ENCODE measurements at regions not wholly inside any gene's neighbourhood (a gene's known extent, or its start where the extent isn't known, plus 50 kb on each side); places are given as distances from the start of the nearest gene placed in this dataset.

DNA sequence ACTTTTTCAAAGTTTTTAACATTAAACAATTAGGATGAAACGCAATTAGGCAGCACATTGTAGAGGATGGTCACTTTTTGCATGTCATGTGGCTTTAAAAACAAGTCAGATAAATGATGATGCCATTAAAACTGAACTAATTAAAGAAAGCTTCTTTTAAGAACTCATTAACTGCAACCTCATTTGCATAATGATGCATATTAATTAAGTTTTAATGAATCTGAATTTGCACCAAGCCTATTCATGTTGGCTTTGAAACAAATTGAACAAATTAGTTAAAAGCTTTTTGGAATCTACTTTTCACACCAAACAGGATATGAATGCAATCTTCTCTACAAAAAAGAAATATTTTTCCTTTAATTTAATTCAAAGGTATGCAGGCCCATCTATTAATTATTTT is 499.0 kb downstream of the VRK1 start:
- no peak overlapping the region for H3K4me3 Mint-ChIP-seq
- no peak for ATAC-seq (replicated peaks; ENCODE audit: extremely low read depth, poor library complexity, severe bottlenecking)

DNA sequence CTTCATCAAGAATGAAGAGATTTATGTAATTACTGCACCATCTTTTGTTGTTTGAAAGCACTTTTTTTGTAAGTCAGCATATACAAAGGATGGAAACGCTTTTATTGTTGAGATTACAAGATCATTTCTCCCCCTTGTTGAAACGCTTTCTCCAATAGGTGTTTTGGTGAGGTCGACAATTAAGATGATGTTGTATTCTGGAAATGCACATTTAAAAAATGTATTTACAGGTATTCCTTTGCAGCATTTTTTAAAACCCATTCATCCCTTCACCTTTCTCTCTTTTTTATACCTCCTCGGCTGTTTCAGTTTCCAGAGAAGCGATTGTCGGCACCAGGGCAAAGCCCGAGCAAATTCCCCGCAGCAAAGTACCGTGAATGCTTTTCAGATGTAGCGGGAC is 499.9 kb downstream of the VRK1 start:
- ATAC-seq (replicated peaks; ENCODE audit: extremely low read depth, poor library complexity, severe bottlenecking) (no peak), DNase-seq (ENCODE audit: low spot score in 2 of 2) (no peak)
- Mint-ChIP-seq H3K4me1 (peaks cover 25% of the 10 kb centered on the region), H3K4me3 (no peak overlapping the region), H3K27me3 (peaks cover 9% of the 10 kb centered on the region), H3K36me3 (ENCODE audit: insufficient read depth) (peaks cover 1% of the 10 kb centered on the region), H3K9me3 (no peaks in the 10 kb centered on the region), H3K27ac (ENCODE audit: low read depth) (no peak overlapping the region)

More for the DNA sequence above, 499.0 kb downstream of the VRK1 start:
- Mint-ChIP-seq H3K4me1 (peaks cover 24% of the 10 kb centered on the region), H3K9me3 (no peaks in the 10 kb centered on the region), H3K36me3 (ENCODE audit: insufficient read depth) (peaks cover 1% of the 10 kb centered on the region), H3K27me3 (peaks cover 9% of the 10 kb centered on the region), H3K27ac (ENCODE audit: low read depth) (no peak overlapping the region)
- DNase-seq (ENCODE audit: low spot score in 2 of 2) = no peak

DNA sequence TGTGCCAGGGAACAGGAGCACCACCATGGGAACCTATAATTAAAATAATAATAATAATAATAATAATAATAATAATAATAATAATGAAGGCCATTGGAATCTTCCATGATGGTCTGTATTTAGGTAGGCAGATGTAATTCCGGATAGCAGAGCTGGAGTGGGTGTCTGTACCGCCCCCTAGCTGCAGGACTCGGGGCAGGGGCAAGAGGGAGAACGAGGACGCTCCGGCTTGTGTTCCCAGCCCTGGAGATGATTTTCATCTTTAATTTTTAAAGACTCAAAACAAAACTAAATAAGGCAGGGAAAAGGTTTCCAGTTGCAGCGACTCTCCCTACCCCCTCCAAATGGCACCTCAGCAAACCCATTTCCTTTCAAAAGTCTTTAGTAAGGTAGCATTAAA is 501.1 kb downstream of the VRK1 start:
- Mint-ChIP-seq H3K36me3 (ENCODE audit: insufficient read depth) (peaks cover 1% of the 10 kb centered on the region), H3K27ac (ENCODE audit: low read depth) (no peak overlapping the region), H3K4me1 (peaks cover 26% of the 10 kb centered on the region), H3K27me3 (peaks cover 9% of the 10 kb centered on the region), H3K9me3 (no peaks in the 10 kb centered on the region), H3K4me3 (no peak overlapping the region)
- DNase-seq (ENCODE audit: low spot score in 2 of 2) = no peak
- ATAC-seq (replicated peaks; ENCODE audit: extremely low read depth, poor library complexity, severe bottlenecking) = no peak

DNA sequence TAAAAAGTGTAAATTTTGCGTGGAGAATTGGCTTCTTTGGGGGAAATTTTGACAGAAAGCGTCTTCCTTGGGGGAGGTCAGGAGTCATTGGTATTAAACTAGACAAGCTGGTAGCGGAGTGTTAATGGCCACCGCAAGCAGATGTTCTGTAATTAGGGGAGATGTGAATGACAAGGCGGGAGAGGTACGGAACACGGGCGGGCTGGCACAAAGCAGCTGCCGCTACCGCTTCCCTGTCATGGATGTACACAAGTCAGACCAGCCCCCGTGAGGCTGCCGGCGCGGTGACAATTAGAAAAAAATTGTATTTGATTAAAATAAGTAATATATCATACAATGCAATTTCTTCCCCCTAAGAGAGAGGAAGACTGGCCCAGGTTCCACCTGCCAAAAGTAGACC is 501.6 kb downstream of the VRK1 start:
- Mint-ChIP-seq H3K9me3 (no peaks in the 10 kb centered on the region), H3K4me1 (peaks cover 26% of the 10 kb centered on the region), H3K4me3 (no peak overlapping the region), H3K27me3 (peaks cover 9% of the 10 kb centered on the region), H3K27ac (ENCODE audit: low read depth) (no peak overlapping the region), H3K36me3 (ENCODE audit: insufficient read depth) (peaks cover 1% of the 10 kb centered on the region)
- DNase-seq (ENCODE audit: low spot score in 2 of 2) (no peak), ATAC-seq (replicated peaks; ENCODE audit: extremely low read depth, poor library complexity, severe bottlenecking) (no peak)

DNA sequence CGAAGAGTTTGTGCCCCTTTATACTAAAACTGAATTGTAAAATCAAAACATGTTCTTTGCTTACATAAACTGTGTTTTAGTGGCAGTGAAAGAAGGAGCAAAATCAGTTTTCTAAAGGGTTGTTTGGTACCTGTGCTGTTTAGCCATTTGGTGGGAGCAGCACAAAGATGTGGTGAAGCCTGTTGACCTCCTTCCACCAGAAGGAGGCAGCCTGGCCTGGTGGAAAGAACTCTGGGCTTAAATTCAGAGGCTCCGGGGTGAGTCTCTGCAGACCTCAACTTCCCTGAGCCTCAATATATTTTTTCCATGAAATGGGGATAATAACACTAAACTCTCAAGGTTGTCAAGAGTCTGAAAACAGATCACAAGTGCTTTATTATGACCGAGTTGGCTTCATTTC is 502.5 kb downstream of the VRK1 start:
- no peak for ATAC-seq (replicated peaks; ENCODE audit: extremely low read depth, poor library complexity, severe bottlenecking)
- Mint-ChIP-seq H3K27me3 (peaks cover 9% of the 10 kb centered on the region), H3K4me3 (no peak overlapping the region), H3K4me1 (peaks cover 26% of the 10 kb centered on the region), H3K9me3 (no peaks in the 10 kb centered on the region), H3K27ac (ENCODE audit: low read depth) (no peak overlapping the region), H3K36me3 (ENCODE audit: insufficient read depth) (peaks cover 1% of the 10 kb centered on the region)
- no peak for DNase-seq (ENCODE audit: low spot score in 2 of 2)

DNA sequence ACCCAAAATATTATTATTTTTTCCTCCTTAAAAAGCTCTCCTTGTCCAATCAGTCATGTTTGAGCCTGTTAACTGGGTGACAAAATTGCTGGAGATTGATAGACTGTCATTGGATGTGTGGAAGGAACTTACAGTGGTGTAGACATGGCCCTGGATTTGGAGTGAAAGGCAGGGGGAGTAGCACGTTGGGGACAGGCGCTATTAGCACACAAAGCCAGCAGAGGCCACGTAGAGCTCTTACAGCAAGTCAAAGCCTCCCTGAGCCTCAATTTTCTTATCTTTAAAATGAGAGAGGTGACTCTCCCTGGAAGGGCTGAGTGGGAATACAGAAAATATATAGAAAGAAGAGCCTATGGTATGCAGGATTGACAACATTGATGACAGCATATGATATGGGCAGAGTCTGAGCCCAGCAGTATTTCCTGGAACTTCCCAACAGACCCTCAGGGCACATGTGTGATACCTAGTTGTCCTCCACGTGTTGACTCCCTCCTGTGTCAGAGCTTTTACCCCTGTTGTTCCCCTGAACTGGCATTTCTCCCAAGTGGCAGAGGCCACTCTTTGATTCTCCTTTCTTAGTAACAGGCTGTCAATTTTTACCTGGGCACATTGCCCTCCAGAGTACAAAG is 504.9 kb downstream of the VRK1 start:
- ATAC-seq (replicated peaks; ENCODE audit: extremely low read depth, poor library complexity, severe bottlenecking) (no peak), DNase-seq (ENCODE audit: low spot score in 2 of 2) (no peak)
- H3K27me3 Mint-ChIP-seq = peaks cover 9% of the 10 kb centered on the region
- H3K4me1 Mint-ChIP-seq = peaks cover 30% of the 10 kb centered on the region
- H3K9me3 Mint-ChIP-seq = no peaks in the 10 kb centered on the region
- peaks cover 1% of the 10 kb centered on the region for H3K36me3 Mint-ChIP-seq (ENCODE audit: insufficient read depth)
- peak overlapping the region; percentile 66 for H3K27ac Mint-ChIP-seq (ENCODE audit: low read depth)
- H3K4me3 Mint-ChIP-seq = no peak overlapping the region

DNA sequence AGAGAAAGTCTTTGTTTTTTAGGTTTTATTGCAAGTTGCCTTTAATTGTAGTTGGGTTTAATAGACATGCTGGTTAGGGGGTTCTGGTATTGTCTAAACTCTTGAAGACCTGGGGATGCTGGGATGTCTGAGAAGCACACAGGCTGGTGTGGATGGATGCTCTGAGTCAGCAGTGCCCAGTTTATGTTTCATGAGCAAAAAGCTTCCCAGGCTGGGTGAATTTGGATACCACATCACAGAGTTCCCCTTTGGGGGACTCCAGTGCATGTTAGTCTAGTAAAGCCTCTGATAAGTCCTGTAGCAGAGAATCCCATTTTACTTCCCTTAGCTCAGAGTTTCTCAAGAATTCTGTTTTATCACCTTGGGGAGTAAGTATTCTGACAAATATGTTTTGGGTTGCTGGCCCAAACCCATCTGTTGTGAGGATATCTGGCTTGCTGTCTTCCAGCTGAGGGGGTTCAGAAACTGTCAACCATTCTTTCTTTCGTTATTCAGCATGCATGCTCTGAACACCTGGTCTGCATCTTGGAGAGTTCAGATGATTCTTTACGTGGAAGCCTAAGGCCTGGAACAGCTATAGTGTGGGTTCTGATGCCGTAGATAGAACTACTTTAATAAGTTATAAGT is 509.1 kb downstream of the VRK1 start:
- no peak for ATAC-seq (replicated peaks; ENCODE audit: extremely low read depth, poor library complexity, severe bottlenecking)

DNA sequence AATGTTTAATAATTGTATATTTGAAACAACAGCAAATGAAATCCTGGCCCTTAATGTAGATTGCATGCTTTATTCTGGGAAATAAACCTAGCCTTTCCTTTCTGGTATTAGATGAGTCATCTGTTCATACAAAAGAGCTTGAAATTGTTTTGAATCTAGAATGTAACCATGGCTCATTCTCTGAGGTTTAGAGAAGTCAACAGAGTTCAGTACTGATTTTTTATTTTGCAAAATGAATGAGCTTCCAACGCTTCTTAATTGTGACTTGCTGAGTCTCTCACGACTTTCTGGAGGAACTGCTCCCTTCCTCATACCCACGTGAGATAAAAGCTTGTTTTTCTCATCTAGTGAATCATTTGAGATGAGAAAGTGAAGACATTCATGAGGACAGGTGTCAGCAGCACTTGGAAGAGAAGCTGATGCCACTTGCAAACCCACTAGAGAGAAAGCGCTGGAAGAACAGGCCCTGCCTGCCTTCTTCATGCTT is 509.6 kb downstream of the VRK1 start:
- Mint-ChIP-seq H3K9me3 (no peaks in the 10 kb centered on the region), H3K36me3 (ENCODE audit: insufficient read depth) (no peaks in the 10 kb centered on the region), H3K4me1 (peaks cover 19% of the 10 kb centered on the region), H3K27ac (ENCODE audit: low read depth) (no peak overlapping the region), H3K4me3 (no peak overlapping the region), H3K27me3 (no peaks in the 10 kb centered on the region)
- DNase-seq (ENCODE audit: low spot score in 2 of 2) = no peak
- no peak for ATAC-seq (replicated peaks; ENCODE audit: extremely low read depth, poor library complexity, severe bottlenecking)

More for the DNA sequence above, 509.1 kb downstream of the VRK1 start:
- no peaks in the 10 kb centered on the region for H3K9me3 Mint-ChIP-seq
- no peak for DNase-seq (ENCODE audit: low spot score in 2 of 2)
- H3K27me3 Mint-ChIP-seq = no peaks in the 10 kb centered on the region
- H3K4me1 Mint-ChIP-seq = peaks cover 18% of the 10 kb centered on the region
- H3K4me3 Mint-ChIP-seq = no peak overlapping the region
- no peak overlapping the region for H3K27ac Mint-ChIP-seq (ENCODE audit: low read depth)
- H3K36me3 Mint-ChIP-seq (ENCODE audit: insufficient read depth) = no peaks in the 10 kb centered on the region

DNA sequence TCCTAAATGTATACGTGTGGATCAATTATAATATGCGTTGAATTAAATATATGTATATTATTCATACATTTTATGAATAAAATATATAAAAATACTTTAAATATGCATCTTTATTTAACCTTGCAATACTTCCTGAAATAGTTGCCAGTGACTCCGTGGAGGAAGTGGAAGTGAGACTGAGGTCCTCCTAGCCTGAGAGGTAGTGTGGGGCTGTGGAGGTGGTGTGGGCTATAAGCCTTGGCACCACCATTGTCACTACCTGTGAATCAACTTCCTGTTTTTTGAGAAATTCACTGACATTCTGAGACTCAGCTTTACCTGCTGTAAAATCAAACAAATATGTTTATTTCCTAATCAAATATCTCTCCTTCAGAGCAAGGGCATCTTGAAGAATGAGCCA is 514.2 kb downstream of the VRK1 start:
- ATAC-seq (replicated peaks; ENCODE audit: extremely low read depth, poor library complexity, severe bottlenecking) (no peak), DNase-seq (ENCODE audit: low spot score in 2 of 2) (no peak)
- H3K4me3 Mint-ChIP-seq = no peak overlapping the region
- H3K36me3 Mint-ChIP-seq (ENCODE audit: insufficient read depth) = no peaks in the 10 kb centered on the region
- no peaks in the 10 kb centered on the region for H3K27me3 Mint-ChIP-seq
- H3K27ac Mint-ChIP-seq (ENCODE audit: low read depth) = no peak overlapping the region
- H3K9me3 Mint-ChIP-seq = no peaks in the 10 kb centered on the region
- H3K4me1 Mint-ChIP-seq = peaks cover 17% of the 10 kb centered on the region

DNA sequence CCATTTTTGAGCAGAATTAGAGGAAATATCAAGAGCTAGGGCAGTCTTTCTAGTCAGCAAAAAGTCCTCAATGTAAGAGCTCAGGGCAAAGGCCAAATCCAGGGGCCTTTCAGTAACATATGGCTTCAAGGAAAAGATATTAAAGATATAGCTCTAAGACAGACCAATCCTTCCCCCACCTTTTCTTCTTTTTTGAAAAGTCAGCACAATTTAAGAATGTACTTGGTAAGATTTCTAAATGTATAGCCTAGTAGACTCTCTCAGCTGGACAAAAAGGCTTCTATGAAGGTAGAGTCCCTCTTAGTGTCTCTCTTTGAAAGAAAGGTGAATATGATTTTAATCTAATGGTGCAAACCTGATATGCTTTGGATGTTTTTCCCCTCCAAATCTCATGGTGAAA is 515.7 kb downstream of the VRK1 start:
- no peak overlapping the region for H3K27ac Mint-ChIP-seq (ENCODE audit: low read depth)
- H3K27me3 Mint-ChIP-seq = no peaks in the 10 kb centered on the region
- H3K4me1 Mint-ChIP-seq = peaks cover 6% of the 10 kb centered on the region
- no peak for DNase-seq (ENCODE audit: low spot score in 2 of 2)
- peaks cover 1% of the 10 kb centered on the region for H3K36me3 Mint-ChIP-seq (ENCODE audit: insufficient read depth)
- no peak for ATAC-seq (replicated peaks; ENCODE audit: extremely low read depth, poor library complexity, severe bottlenecking)
- H3K4me3 Mint-ChIP-seq = no peak overlapping the region
- H3K9me3 Mint-ChIP-seq = no peaks in the 10 kb centered on the region

DNA sequence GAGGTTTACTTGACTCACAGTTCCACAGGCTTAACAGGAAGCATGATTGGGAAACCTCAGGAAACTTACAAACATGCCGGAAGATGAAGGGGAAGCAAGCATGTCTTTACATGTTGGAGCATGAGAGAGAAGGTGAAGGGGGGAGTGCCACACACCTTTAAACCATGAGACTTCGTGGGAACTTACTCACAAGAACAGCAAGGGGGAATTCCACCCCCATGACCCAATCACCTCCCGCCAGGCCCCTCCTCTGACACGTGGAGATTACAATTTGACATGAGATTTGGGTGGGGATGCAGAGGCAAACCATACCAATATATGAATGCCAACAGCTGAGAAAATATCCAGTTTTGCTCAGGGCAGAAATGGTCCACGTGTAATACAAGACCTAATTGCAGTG is 518.6 kb downstream of the VRK1 start:
- H3K4me3 Mint-ChIP-seq = no peak overlapping the region
- no peaks in the 10 kb centered on the region for H3K27me3 Mint-ChIP-seq
- DNase-seq (ENCODE audit: low spot score in 2 of 2) (no peak), ATAC-seq (replicated peaks; ENCODE audit: extremely low read depth, poor library complexity, severe bottlenecking) (no peak)
- H3K27ac Mint-ChIP-seq (ENCODE audit: low read depth) = no peak overlapping the region
- H3K36me3 Mint-ChIP-seq (ENCODE audit: insufficient read depth) = peaks cover 1% of the 10 kb centered on the region
- peaks cover 5% of the 10 kb centered on the region for H3K9me3 Mint-ChIP-seq
- peaks cover 6% of the 10 kb centered on the region for H3K4me1 Mint-ChIP-seq

DNA sequence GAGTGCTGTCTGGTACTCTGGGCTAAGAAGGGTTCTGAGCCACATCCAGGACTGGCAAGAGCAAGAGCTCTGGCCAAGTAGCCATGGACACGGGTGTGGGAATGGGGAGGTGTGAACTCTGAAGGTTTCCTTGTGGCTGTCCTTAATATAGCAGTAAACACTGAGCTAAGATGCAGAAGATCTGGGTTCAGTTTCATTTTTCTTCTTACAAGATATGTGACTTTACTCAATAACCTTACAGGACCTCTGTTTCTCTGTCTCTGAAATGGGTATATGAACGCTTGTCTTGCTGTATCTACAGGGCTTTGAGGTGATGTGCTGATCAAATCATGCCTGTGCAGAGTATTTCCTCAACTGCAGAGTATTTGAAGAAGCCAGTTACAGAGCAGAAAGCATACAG is 521.2 kb downstream of the VRK1 start:
- no peak overlapping the region for H3K4me3 Mint-ChIP-seq
- DNase-seq (ENCODE audit: low spot score in 2 of 2) (no peak), ATAC-seq (replicated peaks; ENCODE audit: extremely low read depth, poor library complexity, severe bottlenecking) (no peak)
- peaks cover 14% of the 10 kb centered on the region for H3K9me3 Mint-ChIP-seq
- H3K4me1 Mint-ChIP-seq = no peaks in the 10 kb centered on the region
- H3K27ac Mint-ChIP-seq (ENCODE audit: low read depth) = no peak overlapping the region
- H3K27me3 Mint-ChIP-seq = no peaks in the 10 kb centered on the region
- peaks cover 1% of the 10 kb centered on the region for H3K36me3 Mint-ChIP-seq (ENCODE audit: insufficient read depth)

DNA sequence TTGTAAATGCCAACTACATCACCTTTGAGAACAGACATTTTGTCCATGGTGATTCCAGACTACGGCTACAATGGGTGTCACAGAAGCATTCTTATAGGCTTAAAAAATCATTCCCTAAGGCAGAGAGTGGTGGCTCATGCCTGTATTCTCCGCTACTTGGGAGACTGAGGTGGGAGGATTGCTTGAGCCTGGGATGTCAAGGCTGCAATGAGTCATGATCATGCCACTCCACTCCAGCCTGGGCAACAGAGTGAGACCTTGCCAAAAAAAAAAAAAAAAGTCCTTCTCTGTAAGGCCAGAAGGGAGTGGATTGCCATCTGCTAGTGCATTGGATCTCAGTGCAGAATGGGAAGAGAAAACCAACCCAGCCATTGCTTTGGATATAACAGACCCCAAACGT is 522.5 kb downstream of the VRK1 start:
- Mint-ChIP-seq H3K27ac (ENCODE audit: low read depth) (no peak overlapping the region), H3K27me3 (no peaks in the 10 kb centered on the region), H3K4me3 (no peak overlapping the region), H3K4me1 (no peaks in the 10 kb centered on the region), H3K9me3 (peaks cover 14% of the 10 kb centered on the region), H3K36me3 (ENCODE audit: insufficient read depth) (peaks cover 1% of the 10 kb centered on the region)
- ATAC-seq (replicated peaks; ENCODE audit: extremely low read depth, poor library complexity, severe bottlenecking) (no peak), DNase-seq (ENCODE audit: low spot score in 2 of 2) (no peak)

Measured in central memory CD8-positive, alpha-beta T cell (primary cell).